ENCODE measurements at regions not wholly inside any gene's neighbourhood (a gene's known extent, or its start where the extent isn't known, plus 50 kb on each side); places are given as distances from the start of the nearest gene placed in this dataset.

DNA sequence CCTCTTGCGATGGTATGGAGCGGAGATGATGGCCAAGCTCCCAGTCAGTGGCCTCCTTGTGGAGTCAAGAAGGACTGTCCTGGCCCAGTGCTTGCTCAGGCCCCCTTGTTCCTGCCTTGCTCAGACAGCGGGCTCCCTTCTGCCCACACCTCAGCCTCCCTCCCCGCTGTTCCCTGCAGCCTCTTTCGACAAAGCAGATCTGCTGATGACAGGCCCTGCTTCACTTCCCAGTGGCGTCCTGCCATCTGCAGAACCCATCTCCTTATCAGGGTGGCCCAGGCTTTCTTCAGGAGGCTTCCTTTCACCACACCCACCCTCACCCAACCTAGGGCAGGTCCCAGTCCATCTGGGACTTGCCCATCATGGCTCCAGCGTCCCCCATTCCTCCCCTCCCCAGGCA lies 80.0 kb downstream of the CLDN34 start:
- DNase-seq (ENCODE audit: low read depth in 2 of 2, low spot score in 1 of 2), result no peak

DNA sequence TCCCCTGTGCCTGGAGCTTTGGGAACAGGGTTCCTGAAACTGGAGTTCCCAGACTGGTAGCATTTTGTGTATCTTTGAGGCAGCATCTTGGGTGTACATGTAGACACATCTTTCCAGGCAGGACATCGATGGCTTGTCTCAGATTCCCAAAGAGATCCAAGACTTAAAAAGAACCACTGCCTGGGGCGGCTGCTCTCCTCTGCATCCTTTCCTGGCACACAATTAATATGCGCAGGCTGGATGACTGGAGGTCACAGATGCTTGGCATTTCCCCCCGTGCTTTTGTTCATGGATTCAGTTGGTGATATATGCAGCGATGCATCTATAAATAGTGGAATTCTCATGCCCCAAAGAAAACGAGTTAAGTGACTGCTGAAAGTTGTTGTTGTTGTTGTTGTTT lies 80.5 kb downstream of the CLDN34 start:
- DNase-seq (ENCODE audit: low read depth in 2 of 2, low spot score in 1 of 2), result no peak

DNA sequence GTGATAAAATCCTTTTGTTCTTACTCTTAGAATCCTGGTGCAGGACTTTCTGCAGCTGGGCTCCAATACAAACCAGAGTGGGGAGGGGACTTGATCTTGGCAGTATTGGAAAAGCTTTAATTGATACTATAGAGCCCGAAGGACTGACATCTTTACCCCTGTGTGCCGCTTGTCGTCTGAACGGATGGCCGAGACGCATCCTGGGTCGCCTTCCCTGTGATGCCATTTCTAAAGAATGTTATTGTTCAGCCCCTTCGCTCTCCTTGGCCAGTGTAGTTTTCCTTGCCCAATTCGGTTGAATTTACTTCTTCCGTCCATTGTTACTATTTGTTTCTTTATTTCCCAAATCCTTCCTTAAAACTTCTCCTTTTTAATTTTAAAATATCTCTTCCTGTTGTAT lies 80.9 kb downstream of the CLDN34 start:
- no peak for DNase-seq (ENCODE audit: low read depth in 2 of 2, low spot score in 1 of 2)

DNA sequence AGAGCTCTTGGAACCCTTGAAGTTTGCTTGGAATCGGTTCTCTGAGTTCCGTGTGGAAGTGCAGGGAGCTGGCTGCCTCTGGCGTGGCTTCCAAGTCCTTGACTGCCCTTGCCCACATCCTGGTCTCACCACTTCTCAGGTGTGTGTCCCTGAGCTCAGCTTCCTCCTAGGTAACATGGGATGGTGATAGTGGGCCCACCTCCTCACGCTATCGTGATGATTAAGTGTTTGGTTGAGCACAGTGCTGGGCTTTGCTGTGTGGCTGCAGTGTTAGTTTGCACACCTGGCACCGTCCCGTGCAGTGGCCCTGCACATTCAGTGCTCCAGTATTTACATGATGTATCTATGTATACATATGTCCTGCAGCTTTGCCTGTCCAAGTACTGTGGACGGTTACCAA lies 81.5 kb downstream of the CLDN34 start:
- DNase-seq (ENCODE audit: low read depth in 2 of 2, low spot score in 1 of 2), result no peak

DNA sequence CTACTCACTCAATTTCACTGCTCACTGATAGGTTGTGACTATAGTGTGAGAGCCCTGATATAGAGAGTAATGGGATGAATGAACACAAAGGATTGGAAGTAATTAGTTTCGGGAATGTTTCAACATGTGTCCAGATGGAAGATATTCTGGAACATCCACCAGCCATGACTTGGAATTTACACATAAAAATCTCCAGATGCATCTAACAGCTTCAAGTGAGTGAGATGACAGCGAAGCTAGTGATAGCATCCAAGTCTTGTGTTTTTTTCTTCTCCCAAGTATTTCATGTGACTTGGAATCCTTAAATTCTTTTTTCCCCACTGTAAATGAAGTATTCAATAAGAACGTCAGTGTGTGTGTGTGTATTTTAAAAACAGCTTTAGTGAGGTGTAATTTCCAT lies 82.1 kb downstream of the CLDN34 start:
- DNase-seq (ENCODE audit: low read depth in 2 of 2, low spot score in 1 of 2), result no peak

DNA sequence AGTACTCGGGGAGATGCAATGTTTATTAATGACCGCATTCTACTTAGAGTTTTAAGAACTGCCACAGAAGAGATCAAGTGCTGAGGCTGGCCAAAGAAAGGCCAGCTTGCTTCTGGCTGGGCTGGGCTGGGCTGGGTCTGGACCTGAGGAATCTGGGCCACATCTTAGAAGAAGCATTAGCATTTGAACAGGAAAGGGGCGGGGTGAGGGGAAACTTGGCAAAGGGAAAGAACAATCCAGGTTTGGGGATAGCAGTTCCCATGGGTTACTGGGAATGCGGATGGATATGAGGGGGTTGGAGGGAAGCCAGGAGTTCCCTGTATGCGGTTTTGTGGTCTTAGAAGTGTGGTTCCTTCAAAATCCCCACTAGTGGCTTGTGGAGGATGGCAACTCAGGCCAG lies 83.3 kb downstream of the CLDN34 start:
- DNase-seq (ENCODE audit: low read depth in 2 of 2, low spot score in 1 of 2), result no peak

DNA sequence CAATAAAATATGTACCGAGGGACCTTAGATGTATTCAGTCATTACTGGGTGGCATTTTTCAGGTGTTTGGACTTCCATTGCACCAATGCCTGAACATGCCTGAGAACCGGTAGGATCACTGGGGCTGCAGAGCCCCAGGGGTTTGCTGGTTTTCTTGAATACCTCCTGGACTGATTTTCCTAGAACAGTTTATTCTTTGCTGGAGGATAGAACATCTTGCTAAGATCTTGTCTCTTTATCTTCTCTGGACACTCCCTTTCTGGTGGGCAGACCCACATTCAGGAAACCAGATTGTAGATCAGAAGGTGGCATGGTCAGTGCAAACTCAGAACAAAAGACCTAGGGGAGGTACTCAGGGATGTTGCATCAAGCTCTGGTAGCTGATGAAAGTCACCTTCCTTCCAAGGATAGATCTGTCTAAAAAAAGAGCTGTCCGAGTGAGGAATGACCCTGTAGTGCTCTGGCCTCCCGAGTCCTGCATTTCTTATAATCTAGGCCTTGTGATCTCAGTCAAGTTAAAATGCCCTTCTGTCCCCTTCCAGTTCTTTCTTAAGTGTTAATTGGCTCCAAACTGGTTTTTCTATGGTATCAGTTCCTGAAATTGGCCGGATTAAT lies 84.8 kb downstream of the CLDN34 start:
- no peak for DNase-seq (ENCODE audit: low read depth in 2 of 2, low spot score in 1 of 2)

DNA sequence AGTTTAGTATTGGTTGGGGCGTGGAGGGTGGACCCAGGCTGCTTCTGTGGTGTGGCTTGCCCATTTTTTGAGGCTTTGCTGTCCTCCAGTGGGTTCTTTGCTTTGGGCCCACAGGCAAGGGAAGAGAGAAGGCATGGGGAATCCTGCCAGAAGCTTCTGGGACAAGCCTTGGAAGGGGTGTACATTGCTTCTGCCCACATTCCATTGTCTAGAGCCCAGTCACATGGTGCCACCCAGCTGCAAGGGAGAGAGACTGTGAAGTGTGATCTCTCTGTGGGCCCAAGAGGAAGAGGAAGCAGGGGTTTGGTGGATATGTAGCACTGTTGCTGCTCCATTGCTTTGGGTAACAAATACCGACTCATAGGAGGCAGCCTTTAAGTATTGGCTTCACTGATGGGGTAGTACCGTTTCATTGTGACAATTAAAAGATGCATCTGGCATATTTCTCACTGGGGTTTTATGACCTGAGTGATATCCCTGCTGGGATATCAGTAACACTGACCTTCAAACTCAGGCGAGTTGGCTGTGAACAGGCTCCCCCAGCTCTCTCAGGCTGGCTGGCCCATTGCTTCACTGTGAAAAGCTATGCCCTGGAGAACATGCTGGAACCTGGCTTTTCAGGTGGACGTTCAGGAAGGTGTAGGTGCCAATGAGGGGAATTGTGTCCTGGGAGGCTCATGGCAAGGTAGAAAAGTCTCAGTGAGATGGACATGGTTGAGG lies 85.9 kb downstream of the CLDN34 start:
- DNase-seq (ENCODE audit: low read depth in 2 of 2, low spot score in 1 of 2), result no peak

DNA sequence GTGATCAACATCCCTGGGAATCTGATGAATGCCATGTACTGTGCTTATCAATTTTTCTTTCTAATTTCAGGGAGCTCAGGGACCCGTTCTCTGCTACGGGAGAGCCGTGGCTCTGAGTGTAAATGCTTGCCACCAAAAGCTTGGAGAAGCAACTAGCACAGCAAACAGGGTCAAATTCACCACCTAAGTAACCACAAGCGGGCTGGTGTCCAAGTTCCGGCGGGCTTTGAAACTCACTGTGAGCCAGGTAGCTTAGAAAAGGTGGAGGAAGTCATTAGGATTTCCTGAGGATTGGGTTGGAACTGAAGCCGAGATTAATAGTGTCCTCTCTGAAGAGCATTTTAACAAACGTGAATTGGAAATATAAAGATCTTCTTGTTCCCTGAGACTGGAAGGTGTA lies 87.2 kb downstream of the CLDN34 start:
- no peak for DNase-seq (ENCODE audit: low read depth in 2 of 2, low spot score in 1 of 2)

DNA sequence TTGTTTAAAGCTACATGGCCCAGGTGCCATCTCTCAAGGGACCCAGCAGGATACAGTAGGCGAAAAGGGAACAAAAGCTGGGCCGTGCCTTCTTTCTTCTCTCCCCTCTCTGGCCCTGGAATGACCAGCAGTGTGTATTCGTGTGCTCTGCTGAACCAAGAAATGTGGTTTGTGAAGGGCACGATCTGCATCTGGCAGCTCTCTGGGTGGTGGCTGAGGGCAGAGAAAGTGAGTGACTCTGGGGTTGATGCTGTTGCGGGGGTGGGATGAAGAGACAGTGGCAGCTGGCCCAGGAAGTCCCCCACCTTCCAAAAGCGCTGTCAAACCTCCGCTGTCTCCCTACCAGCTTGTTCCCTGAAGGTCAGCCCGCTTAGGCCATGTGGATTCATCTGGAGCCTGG lies 88.3 kb downstream of the CLDN34 start:
- DNase-seq (ENCODE audit: low read depth in 2 of 2, low spot score in 1 of 2), result no peak

DNA sequence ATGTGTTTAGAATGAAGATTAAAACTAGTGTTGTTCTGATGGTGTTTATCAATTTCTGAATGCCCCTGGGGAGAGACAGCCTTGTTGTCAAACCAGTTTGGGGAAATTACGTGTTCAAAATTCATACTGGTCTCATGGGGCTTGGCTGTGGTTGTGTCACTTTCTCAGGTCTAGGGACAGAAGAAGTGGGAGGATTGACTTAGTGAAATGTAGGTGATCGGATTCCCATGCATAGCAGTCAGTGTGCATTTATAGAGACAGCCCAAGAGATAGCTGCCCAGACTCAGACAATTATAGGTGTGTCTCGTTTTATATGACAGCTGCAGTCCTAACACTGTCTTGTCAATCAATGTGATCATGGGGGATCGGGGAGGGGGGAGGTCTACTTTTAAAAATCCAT lies 94.4 kb upstream of the CLCN4 start:
- no peak for DNase-seq (ENCODE audit: low read depth in 2 of 2, low spot score in 1 of 2)

DNA sequence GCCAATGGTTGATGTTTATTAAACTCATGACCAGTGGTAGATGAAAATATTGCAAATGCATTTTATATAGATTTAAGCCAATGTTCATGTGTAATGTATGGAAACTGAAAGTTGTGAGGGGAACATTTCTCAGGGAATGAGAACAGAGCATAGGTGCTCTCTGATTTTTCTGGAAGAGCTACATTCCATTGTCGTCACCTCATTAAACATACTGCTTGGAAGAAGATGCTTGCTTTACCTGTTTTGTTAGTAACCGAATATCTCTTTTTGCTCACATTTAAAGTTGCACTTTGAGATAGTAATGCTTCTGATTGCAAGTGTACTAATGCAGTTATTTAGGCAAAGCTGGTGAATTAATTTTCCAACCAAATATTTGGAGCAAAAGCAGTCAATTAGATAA lies 93.8 kb upstream of the CLCN4 start:
- no peak for DNase-seq (ENCODE audit: low read depth in 2 of 2, low spot score in 1 of 2)

DNA sequence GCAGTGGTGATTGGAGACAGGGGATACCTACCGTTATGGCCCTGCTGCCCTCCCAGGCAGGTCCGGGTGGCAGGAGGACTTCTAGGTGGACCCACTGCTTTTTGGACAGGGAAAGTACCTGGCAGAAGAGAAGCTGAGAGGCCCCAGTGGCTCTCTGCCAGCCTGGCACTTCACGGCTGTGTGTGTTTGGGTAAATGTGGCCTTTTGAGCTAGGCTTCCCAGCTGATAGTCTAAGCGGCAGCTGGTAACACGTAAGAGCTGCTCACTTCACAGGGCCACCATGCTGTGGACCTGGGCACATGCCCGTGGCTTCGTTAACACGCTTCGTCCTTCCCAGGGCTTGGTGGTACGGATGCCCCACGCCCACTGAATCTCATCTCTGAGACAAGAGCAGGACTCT lies 92.0 kb upstream of the CLCN4 start:
- DNase-seq (ENCODE audit: low read depth in 2 of 2, low spot score in 1 of 2), result no peak

DNA sequence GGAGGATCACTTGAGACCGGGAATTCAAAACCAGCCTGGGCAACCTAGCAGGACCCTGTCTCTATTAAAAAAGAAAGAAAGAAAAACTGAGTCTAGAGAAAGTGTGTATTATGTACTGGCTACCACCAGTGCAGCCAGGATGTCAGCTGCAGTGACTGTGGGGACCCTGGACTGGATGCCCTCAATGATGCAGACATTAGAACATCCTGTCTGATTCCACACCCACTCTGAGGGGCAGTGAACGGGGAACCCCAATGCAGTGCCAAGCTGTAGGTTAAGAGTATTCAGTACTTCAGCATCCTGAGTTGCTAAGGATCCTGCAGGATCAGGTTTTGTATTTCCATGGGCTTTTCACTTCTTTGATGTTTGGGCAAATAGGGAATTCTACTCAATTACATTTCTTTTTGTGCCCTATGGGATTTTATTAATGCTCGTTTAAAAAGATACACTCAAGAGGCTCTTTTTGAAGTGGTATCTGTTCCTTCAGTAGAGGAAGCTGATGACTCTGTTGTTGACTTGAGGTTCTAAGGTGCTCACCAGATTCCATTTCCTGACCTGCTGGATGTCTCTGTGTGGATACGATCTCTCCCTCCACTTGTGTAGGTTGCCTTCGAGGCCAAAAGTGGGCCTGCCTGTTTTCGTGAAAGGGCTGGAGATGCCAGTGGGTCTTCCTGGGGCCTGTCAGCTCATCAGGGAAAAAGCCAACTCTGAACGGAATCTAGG lies 85.9 kb upstream of the CLCN4 start:
- DNase-seq (ENCODE audit: low read depth in 2 of 2, low spot score in 1 of 2), result no peak

DNA sequence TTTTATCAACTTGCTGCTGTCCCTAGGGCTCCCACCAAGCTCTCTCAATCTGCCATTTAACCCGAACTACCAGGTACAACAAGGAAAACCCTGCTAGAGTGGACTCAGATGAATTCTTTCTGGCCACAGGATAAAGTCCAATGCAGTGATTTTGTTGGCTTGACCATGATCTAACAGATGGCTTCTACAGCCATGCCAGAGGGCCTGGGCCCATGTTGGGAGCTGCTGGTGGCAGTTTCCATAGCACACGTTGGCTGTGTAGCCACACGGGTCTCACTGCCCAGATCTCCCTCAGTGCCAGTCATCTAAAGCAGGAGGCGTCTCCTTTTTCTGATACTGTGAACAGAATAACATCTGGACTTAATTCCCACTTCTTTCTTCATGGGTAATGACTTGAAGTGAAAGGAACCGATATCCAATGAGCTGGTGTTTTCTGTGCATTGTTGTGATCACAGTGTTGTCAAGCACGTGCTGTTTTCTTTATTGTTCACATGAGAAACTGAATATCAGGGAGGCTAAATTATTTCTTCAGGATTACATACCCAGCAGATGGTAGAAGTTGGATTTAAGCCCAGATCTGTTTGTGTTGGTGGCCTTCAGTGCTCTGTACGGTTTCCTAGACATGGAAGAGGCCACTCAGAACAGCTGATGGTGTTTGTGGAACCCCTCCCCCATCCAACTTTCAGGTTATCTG lies 85.2 kb upstream of the CLCN4 start:
- DNase-seq (ENCODE audit: low read depth in 2 of 2, low spot score in 1 of 2), result no peak

DNA sequence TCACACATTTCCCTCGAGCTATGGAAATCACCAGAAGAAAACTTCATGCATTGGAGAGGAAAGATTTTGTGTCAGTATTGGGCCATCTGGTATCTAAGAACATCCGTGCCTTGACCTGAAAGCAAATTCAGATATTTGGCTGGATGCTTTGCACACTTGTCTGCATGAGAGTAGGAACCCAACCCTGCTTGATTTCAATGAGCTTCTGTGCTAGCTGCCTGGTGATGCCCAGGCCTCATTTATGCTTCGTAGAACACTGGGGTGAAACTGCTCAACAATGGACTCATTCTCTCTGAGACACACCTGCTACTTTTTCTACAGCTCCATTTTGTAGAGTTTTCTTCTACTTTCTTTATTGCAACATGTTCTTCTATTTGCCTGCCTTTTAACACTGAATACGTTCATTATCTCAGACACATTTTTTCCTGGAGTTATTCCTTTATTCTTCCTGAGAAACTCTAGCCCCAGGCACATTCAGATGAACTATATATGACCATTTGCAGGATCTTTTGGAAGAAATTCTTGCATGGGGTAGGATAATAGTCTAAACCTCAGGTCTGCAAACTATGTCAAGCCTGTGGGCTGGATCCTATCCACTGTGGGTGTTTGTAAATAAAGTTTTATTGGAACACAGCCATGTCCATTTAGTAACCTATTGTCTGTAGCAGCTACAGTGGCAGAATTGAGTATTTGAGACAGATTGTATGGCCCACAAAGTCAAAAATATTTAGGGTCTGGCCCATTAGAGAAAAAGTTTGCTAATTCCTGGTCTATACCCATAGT lies 83.8 kb upstream of the CLCN4 start:
- DNase-seq (ENCODE audit: low read depth in 2 of 2, low spot score in 1 of 2), result no peak

DNA sequence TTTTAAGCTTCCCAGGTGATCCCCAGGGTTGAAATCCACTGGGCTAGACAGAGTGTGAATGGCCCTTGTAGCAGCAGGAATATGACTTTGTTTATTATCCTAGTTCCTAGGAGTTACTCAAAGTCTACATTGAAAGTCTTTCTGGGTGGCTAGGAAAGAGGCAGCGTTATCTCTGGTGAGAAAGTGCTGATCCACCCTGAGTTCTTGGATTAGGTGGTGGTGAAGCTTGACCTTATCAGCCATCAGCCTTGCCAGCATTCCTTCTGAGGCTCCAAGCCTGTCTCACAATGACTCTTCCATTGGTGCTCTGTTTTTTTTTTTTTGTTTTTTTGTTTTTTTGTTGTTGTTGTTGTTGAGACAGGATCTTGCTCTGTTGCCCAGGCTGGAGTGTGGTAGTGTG lies 83.1 kb upstream of the CLCN4 start:
- DNase-seq (ENCODE audit: low read depth in 2 of 2, low spot score in 1 of 2), result no peak

DNA sequence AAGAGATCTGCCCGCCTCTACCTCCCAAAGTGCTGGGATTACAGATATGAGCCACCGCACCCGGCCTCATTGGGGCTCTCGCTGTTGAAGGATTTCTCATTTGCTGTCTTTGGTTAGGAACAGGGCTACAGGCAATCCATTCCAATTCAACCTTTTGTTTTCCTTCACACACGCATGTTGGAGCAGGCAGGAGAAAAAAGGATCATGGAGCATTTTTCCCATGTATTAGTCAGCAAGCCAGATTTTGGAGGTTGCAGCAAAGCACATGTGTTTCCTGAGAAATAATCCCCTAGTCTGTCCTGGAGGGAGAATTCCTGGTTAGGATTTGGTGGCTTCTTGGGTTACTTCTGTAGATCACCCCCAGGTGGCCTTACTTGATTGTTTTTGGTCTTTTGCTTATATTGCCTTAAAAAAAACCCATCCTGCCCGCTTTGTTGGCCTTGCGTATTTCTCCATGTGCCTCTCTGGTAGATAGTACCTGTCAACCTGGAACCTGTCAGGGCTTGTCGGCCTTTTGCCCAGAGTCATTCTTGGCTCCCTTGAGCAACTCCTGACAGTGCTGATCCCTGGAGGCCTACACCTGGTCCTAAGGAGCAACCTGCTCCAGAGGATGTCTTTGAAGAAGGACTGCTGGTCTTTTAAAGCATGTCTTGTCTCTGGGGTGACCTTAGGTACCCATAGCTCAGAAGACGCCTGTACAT lies 82.4 kb upstream of the CLCN4 start:
- no peak for DNase-seq (ENCODE audit: low read depth in 2 of 2, low spot score in 1 of 2)

DNA sequence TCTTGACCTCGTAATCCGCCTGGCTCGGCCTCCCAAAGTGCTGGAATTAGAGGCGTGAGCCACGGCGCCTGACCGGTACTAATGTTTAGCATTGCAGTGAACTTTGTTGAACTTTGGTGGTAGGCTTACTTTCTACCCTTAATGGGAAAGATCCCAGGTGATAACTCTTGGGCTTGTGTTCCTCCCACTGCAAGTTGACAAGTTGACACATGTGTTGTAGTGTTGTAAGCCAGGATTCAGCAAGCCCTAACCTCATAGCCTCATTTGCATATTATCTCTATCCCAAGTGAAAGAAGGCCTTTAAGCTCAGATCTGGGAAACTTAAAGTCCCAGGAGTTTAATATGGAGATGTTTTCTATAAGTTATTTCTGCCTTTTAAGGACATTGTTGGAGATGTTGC lies 80.0 kb upstream of the CLCN4 start:
- DNase-seq (ENCODE audit: low read depth in 2 of 2, low spot score in 1 of 2), result no peak

DNA sequence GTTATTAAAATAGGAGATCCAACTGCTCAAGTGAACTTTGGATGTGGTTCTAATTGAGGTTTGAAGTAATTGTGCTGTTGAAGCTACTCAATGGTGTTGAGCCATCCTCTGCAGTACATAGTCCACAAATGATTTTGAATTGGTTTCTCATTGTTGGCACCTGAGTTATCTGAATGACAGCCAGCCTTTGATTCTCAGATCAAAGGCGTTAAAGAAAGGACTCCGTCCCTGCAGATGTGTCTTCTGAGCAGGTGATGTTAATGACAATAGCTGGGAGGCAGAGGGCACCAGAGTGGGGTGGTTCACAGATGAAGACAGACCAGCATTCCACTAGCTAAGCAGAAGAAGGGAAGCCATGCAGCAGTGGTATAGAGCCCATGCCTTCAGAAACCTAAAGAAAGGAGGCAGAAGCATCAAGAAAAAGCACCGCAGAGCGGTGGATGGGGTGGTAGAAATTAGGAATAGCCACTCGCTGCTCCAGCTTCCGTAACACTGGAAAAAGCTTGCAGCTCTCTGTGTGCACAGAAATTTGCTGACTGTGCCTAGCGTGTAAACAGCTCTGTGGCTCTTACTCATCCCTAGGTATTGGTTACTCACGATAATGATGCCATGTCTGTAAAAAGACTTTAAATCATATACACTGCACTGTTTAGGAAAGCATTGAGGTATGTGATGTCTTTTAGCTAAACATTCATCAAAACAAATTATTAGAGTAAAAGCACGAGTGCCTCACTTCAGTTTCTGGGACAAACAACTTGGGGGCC lies 79.2 kb upstream of the CLCN4 start:
- no peak for DNase-seq (ENCODE audit: low read depth in 2 of 2, low spot score in 1 of 2)
